HG02759 (cell line): ENCODE measurements at regions not wholly inside any gene's neighbourhood (a gene's known extent, or its start where the extent isn't known, plus 50 kb on each side); places are given as distances from the start of the nearest gene placed in this dataset.
"Not testable (repeated sequence)": the region's sequence is repeated elsewhere in the genome, so short reads cannot be mapped to it uniquely, and the experiment has no call there.

ENCODE experiments used
- ATAC-seq: cut with Tn5 transposase; IDR thresholded peaks from one replicate; pipeline ENCODE4 v1.9.1; 2021; ENCODE audit warnings: mild to moderate bottlenecking, moderate library complexity; ENCODE audit not compliant: unreplicated experiment

GRCh38 chr6:144474290-144474689 is 189.2 kb downstream of the UTRN start:
- no peak for ATAC-seq

- ATAC-seq: no peak
Observed at GRCh38 chr6:144474904-144475303, 189.8 kb downstream of the UTRN start.

GRCh38 chr6:144475411-144475810 is 190.3 kb downstream of the UTRN start:
- no peak for ATAC-seq

DNA sequence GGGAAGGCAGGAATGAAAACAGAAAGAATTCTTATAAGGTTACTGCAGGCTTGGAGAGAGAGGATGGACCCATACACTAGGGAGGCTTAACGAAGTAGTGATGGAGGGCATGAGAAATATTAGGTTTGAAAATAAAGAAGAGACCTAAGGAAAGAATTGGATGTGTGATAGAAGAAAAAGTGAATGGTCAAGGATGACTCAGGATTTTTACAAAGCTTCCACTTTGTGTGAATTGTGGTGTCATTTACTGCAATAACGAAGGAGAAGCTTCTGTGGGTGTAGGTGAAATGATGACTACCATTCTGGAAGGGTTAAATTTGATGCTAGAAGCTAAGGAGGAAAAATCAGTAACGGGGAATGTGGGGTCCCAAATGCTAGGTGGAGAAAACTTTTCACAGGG is 191.2 kb downstream of the UTRN start:
- ATAC-seq: no peak

DNA sequence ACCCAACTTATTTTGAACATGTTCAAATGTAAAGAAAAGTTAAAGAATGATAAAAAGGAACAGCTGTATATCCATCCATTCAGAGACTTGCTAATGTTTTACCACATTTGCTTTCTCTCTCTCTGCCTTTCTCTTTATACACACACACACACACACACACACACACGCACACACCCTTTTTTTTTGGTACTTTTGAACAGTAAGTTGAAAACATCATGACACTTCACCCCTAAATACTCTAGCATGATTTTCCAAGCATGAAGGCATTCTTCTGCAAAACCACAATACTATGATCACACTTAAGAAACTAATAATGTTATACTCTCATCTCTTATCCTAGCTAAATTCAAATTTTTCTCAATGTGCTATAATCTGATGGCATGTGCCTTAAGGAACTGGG is 192.3 kb downstream of the UTRN start:
- no peak for ATAC-seq

- ATAC-seq: no peak
Observed at GRCh38 chr6:144477856-144478255, 192.7 kb downstream of the UTRN start.

- no peak for ATAC-seq
Observed at GRCh38 chr6:144478483-144478882, 193.3 kb downstream of the UTRN start.

DNA sequence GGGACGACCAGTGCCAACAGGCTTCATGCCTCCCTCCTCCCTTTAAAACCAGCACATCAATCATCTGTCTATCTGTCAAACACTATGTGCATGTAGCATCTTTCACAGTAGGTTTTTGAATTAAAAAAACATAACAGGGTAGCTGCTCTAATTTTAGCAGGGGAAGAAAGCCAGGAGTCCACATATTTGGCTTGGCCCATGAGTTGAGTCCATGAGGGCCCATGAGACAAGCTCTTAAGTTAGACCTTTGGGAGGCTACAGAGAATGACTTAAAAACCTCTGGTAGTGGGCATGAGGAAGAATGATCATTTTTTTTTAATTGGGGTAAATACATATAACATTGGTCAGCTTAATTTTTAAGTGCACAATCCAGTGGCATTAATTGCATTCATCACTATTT is 194.9 kb downstream of the UTRN start:
- no peak for ATAC-seq

DNA sequence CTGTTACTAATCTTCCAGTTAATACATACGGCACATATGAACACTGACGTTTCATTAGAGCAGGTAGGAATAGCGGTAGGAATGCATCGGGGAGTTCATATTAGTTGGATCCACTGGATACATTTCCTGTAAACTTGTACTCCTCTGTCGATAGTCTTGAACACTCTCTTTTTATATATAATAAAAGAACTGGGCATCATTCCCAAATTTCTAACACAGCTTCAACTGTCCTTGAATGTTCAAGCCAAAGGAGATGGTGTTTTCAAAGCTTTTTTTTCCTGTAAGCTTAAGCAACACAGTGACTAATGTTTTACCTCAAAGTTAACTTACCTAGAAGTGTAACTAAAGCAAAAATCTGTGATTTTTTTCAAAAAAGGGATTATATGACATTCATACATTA is 195.3 kb downstream of the UTRN start:
- ATAC-seq: no peak

GRCh38 chr6:144481527-144481926 is 196.4 kb downstream of the UTRN start:
- ATAC-seq: no peak

- peak; percentile 80 for ATAC-seq
Observed at GRCh38 chr6:144482142-144482541, 197.0 kb downstream of the UTRN start.

DNA sequence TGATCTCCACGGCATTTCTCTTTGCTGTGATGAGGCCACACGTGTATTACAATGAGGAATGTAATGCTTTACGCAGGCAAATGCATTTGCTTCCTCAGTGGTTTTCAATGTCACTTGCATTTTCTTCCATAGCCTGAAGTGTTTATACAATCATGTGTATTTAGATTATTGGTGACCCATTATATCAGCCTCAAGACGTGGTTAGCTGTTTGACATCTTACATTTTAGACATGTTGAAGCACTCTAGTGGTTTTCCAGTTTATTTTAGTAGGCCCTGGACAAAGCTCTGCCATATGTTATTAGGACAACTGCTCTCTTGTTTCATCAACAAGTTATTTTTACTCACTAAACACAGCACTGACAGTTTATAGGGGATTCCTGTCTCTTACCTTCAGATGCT is 200.4 kb downstream of the UTRN start:
- no peak for ATAC-seq

- ATAC-seq: no peak
Observed at GRCh38 chr6:144488590-144488989, 203.5 kb downstream of the UTRN start.

GRCh38 chr6:144493035-144493910 is 208.1 kb downstream of the UTRN start:
- ATAC-seq: no peak

GRCh38 chr6:144495076-144495475 is 209.9 kb downstream of the UTRN start:
- ATAC-seq: not testable (repeated sequence)

GRCh38 chr6:144497650-144498049 is 212.5 kb downstream of the UTRN start:
- ATAC-seq: no peak

DNA sequence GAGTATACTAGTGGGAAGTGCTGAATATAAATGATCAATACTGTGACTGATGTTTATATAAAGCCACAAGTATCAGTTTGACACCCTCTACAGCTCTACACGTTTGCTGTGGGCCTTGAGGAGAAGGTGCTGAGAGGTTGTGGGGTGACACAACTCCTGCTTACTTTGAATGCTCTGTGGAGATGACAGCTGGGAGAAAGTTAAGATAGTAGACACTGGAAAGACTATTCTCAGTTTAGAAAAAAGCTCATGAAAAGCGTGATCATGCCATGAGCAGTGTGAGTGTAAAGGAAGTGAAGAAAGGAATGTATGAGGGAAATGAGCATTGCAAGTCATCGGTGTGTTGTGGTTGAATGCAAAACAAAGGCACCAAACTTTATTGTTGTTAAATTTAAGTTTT is 215.8 kb downstream of the UTRN start:
- no peak for ATAC-seq

DNA sequence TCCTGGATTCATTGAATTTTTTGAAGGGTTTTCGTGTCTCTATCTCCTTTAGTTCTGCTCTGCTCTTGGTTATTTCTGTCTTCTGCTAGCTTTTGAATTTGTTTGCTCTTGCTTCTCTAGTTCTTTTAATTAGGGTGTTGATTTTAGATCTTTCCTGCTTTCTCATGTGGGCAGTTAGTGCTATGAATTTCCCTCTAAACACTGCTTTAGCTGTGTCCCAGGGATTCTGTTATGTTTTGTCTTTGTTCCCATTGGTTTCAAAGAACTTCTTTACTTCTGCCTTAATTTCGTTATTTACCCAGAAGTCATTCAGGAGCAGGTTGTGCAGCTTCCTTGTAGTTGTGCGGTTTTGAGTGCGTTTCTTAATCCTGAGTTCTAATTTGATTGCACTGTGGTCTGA is 220.1 kb downstream of the UTRN start:
- not testable (repeated sequence) for ATAC-seq

- ATAC-seq: not testable (repeated sequence)
Observed at GRCh38 chr6:144506051-144506450, 220.9 kb downstream of the UTRN start.

GRCh38 chr6:144507772-144508312 is 222.7 kb downstream of the UTRN start:
- not testable (repeated sequence) for ATAC-seq

GRCh38 chr6:144510859-144511258 is 225.7 kb downstream of the UTRN start:
- ATAC-seq: no peak

- no peak for ATAC-seq
Observed at GRCh38 chr6:144515761-144516160, 230.6 kb downstream of the UTRN start.

- no peak for ATAC-seq
Observed at GRCh38 chr6:144519426-144519825, 234.3 kb downstream of the UTRN start.
